ENCODE measurements at regions not wholly inside any gene's neighbourhood (a gene's known extent, or its start where the extent isn't known, plus 50 kb on each side); places are given as distances from the start of the nearest gene placed in this dataset.

DNA sequence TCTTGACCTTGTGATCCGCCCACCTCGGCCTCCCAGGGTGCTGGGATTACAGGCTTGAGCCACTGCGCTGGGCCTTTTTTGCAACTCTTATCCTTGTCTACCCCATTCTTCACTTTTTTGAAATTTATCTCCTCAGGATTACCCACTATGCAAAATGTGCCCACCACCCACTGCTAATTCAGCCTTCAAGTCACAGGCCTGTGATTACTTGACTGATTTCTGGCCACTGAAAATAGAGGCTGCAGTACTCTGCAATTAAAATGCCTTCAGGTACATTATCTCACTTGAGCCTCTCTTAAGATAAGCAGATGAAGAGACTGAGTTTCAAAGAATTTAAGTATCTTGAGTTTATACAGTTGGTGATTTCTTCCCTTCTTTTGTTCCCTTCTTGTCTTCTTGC is 112.4 kb upstream of the SPATA31D4 start (continued):
- TF ChIP-seq ZNF396 (CRISPR knock-in tag; IDR thresholded peaks at IDR 0.05; ENCODE audit: borderline replicate concordance) (no peak), EMX1 (CRISPR knock-in tag; IDR thresholded peaks at IDR 0.05) (no peak), ATF1 (CRISPR knock-in tag; IDR thresholded peaks at IDR 0.05) (no peak), FOXP4 (CRISPR knock-in tag; IDR thresholded peaks at IDR 0.05) (no peak)
- TF ChIP-seq, protein P1, sequence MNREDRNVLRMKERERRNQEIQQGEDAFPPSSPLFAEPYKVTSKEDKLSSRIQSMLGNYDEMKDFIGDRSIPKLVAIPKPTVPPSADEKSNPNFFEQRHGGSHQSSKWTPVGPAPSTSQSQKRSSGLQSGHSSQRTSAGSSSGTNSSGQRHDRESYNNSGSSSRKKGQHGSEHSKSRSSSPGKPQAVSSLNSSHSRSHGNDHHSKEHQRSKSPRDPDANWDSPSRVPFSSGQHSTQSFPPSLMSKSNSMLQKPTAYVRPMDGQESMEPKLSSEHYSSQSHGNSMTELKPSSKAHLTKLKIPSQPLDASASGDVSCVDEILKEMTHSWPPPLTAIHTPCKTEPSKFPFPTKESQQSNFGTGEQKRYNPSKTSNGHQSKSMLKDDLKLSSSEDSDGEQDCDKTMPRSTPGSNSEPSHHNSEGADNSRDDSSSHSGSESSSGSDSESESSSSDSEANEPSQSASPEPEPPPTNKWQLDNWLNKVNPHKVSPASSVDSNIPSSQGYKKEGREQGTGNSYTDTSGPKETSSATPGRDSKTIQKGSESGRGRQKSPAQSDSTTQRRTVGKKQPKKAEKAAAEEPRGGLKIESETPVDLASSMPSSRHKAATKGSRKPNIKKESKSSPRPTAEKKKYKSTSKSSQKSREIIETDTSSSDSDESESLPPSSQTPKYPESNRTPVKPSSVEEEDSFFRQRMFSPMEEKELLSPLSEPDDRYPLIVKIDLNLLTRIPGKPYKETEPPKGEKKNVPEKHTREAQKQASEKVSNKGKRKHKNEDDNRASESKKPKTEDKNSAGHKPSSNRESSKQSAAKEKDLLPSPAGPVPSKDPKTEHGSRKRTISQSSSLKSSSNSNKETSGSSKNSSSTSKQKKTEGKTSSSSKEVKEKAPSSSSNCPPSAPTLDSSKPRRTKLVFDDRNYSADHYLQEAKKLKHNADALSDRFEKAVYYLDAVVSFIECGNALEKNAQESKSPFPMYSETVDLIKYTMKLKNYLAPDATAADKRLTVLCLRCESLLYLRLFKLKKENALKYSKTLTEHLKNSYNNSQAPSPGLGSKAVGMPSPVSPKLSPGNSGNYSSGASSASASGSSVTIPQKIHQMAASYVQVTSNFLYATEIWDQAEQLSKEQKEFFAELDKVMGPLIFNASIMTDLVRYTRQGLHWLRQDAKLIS (CRISPR knock-in tag; IDR thresholded peaks at IDR 0.05; ENCODE audit: borderline replicate concordance), result no peak
- TF ChIP-seq, protein P2, sequence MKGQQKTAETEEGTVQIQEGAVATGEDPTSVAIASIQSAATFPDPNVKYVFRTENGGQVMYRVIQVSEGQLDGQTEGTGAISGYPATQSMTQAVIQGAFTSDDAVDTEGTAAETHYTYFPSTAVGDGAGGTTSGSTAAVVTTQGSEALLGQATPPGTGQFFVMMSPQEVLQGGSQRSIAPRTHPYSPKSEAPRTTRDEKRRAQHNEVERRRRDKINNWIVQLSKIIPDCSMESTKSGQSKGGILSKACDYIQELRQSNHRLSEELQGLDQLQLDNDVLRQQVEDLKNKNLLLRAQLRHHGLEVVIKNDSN (CRISPR knock-in tag; IDR thresholded peaks at IDR 0.05), result no peak

DNA sequence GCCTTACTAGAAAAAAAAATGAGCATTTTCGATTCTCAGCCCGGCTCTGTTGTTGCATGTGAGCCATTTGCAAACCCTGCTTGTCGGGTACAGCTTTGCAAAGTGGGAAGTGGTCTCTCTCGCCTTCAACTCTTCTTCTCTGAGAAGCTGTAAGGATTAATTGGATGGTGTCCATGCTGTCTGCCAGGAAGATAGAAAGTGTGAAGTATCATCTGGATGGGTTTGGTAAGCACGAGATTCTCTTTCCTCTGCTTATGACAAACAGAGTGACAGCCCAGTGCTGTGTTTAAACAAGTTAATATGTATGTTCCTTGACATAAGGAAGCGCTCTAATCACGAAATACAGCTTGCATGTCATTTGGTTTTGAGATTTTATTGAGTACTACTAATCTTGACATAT is 109.1 kb upstream of the SPATA31D4 start:
- Mint-ChIP-seq H3K36me3 (peaks cover 3% of the 10 kb centered on the region; the same call in 1 of the 2 replicates), H3K4me3 (no peak overlapping the region), H3K4me1 (peaks cover 59% of the 10 kb centered on the region)

More for the DNA sequence above, 109.1 kb upstream of the SPATA31D4 start:
- TF ChIP-seq, protein P2 (CRISPR knock-in tag; IDR thresholded peaks at IDR 0.05), result no peak
- TF ChIP-seq HMGA2 (CRISPR knock-in tag; IDR thresholded peaks at IDR 0.05), result no peak
- no peak for TF ChIP-seq NR1H2 (CRISPR knock-in tag; IDR thresholded peaks at IDR 0.05)
- TF ChIP-seq ZNF317 (CRISPR knock-in tag; IDR thresholded peaks at IDR 0.05; ENCODE audit: borderline replicate concordance, low read depth), result no peak
- TF ChIP-seq OVOL2 (CRISPR knock-in tag; IDR thresholded peaks at IDR 0.05; ENCODE audit: borderline replicate concordance), result no peak
- no peak for TF ChIP-seq KAT7 (CRISPR knock-in tag; IDR thresholded peaks at IDR 0.05; ENCODE audit: borderline replicate concordance)
- TF ChIP-seq NFYB (CRISPR knock-in tag; conservative IDR thresholded peaks at IDR 0.05; ENCODE audit: low read depth), result no peak
- TF ChIP-seq, protein P3, sequence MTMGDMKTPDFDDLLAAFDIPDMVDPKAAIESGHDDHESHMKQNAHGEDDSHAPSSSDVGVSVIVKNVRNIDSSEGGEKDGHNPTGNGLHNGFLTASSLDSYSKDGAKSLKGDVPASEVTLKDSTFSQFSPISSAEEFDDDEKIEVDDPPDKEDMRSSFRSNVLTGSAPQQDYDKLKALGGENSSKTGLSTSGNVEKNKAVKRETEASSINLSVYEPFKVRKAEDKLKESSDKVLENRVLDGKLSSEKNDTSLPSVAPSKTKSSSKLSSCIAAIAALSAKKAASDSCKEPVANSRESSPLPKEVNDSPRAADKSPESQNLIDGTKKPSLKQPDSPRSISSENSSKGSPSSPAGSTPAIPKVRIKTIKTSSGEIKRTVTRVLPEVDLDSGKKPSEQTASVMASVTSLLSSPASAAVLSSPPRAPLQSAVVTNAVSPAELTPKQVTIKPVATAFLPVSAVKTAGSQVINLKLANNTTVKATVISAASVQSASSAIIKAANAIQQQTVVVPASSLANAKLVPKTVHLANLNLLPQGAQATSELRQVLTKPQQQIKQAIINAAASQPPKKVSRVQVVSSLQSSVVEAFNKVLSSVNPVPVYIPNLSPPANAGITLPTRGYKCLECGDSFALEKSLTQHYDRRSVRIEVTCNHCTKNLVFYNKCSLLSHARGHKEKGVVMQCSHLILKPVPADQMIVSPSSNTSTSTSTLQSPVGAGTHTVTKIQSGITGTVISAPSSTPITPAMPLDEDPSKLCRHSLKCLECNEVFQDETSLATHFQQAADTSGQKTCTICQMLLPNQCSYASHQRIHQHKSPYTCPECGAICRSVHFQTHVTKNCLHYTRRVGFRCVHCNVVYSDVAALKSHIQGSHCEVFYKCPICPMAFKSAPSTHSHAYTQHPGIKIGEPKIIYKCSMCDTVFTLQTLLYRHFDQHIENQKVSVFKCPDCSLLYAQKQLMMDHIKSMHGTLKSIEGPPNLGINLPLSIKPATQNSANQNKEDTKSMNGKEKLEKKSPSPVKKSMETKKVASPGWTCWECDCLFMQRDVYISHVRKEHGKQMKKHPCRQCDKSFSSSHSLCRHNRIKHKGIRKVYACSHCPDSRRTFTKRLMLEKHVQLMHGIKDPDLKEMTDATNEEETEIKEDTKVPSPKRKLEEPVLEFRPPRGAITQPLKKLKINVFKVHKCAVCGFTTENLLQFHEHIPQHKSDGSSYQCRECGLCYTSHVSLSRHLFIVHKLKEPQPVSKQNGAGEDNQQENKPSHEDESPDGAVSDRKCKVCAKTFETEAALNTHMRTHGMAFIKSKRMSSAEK (CRISPR knock-in tag; IDR thresholded peaks at IDR 0.05; ENCODE audit: borderline replicate concordance), result no peak
- H3K9me3 Mint-ChIP-seq, result peaks cover 4% of the 10 kb centered on the region; the same call in 1 of the 2 replicates
- no peak overlapping the region for H3K27ac Mint-ChIP-seq
- no peak for ATAC-seq
- ChIA-PET POLR2A (interaction anchor here (0.5 to 0.6 kb wide), 2 partner anchors 71 to 1345 kb away, joined by 4 read pairs; no protein-coding TSS in a partner anchor), CTCF (interaction anchor here (1.8 kb wide), 1 partner anchor 787 kb away, joined by 5 read pairs; no protein-coding TSS in a partner anchor)
- no peak for DNase-seq (ENCODE audit: low spot score)
- H3K27me3 Mint-ChIP-seq (ENCODE audit: low read depth), result peaks cover 58% of the 10 kb centered on the region

All from WTC11 (cell line).